ENCODE measurements at regions not wholly inside any gene's neighbourhood (a gene's known extent, or its start where the extent isn't known, plus 50 kb on each side); places are given as distances from the start of the nearest gene placed in this dataset.
"Not testable (repeated sequence)": the region's sequence is repeated elsewhere in the genome, so short reads cannot be mapped to it uniquely, and the experiment has no call there.

- no peak for DNase-seq (ENCODE audit: low spot score)
Observed at GRCh38 chr17:73851091-73851490, 206.8 kb upstream of the SDK2 start.

GRCh38 chr17:73851921-73852320 is 207.7 kb upstream of the SDK2 start:
- no peak for DNase-seq (ENCODE audit: low spot score)

DNA sequence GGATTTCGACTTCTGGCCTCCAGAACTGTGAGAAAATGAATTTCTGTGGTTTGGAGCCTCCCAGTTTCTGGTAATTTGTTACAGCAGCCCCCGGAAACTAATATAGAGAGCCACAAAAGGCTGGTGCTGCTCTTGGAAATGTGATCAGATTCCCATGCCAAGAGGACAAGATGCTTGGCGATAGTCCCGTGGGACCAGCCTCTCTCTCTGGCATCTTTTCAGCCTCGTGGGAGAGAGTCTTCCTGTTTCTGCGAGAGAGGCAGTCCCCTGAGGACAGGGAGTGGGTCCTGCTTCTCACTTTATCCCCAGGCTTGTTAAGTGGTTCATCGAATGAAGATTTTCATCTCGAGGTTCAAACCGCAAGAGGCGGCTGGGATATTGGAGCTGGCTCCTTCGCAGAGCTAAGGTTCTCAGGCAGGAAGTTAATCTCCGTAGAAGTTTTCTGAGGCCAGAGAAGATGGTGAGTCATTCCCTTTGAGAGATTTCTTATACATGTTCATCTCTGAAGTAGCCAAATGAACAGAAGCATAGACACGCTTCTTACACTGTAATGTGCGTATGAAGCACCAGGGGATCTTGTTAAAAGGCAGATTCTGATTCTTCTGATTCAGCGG is 211.6 kb upstream of the SDK2 start:
- DNase-seq (ENCODE audit: low spot score): no peak

DNA sequence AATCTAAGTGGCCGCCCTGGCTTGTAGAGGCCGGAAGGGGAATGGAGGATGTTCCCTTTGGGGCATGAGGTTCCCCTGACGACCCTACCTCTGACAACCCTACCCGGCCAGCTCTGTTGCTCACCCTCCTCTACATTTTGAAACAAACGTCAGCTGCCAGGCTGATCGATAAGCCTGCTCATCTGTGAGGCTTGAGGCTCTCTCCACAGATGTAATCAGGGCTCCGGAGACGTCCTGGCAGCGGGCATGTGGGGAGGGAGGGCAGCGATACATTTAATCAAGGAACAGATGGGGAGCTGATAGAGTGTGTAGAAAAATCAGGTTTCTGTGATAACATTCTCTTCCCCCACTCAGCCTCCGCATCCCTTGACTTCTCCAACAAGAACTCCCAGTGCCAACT is 212.3 kb upstream of the SDK2 start:
- no peak for DNase-seq (ENCODE audit: low spot score)

DNA sequence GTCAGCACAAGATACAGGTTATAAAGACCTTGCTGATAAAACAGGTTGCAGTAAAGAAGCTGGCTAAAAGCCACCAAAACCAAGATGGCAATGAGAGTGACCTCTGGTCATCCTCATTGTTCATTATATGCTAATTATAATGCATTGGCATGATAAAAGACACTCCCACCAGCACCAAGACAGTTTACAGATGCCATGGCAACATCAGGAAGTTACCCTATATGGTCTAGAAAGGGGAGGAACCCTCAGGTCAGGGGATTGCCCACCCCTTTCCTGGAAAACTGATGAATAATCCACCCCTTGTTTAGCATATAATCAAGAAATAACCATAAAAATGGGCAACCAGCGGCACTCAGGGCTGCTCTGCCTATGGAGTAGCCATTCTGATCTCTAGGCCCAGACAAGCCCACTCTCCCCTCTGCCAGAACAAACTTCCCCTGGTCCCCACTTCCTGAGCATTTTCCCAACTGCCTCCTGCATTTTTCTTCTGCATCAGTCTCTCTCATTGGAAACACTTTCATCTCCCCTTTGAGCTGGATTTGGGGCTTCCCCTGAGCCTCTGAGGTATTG is 215.3 kb upstream of the SDK2 start:
- DNase-seq (ENCODE audit: low spot score): not testable (repeated sequence)

DNA sequence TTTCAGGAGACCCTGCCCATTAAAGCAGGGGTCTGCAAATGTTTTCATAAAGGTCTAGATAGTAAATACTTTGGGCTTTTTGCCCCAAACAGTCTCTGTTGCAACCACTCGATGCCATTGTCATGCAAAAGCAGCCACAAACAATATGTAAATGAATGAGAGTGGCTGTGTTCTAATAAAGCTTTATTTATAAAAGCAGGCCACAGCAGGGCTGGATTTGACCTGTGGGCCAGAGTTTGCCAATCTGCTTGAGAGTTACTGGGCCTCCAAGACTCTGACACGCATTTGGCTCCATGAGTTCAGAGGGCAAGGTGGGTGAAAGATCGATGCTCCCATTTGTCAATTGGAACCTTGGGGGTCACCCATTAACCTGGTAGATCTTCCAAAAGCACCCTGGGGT is 217.3 kb upstream of the SDK2 start:
- no peak for DNase-seq (ENCODE audit: low spot score)

- no peak for DNase-seq (ENCODE audit: low spot score)
Observed at GRCh38 chr17:73863761-73864535, 219.7 kb upstream of the SDK2 start.

DNA sequence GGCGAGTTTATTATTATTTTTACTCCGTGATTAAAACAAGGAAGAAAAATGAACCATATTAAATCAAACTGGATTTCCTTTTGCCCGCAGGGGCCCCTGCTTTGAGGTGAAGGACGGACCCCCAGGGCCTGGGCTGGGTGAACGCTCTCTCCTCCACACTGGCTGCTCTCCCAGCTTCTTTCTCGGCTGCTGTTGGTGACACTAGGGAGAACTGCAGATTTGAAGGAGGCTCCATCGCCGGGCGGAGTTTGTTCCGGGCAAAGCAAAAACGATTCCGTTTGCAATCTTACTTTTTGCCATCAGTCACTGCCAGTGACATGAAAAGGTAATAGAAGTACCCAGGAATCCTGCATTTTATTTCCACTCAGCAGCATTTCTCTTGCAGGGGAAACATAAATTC is 221.6 kb upstream of the SDK2 start:
- DNase-seq (ENCODE audit: low spot score): no peak

- no peak for DNase-seq (ENCODE audit: low spot score)
Observed at GRCh38 chr17:73867056-73867455, 222.8 kb upstream of the SDK2 start.

- DNase-seq (ENCODE audit: low spot score): no peak
Observed at GRCh38 chr17:73870068-73870467, 225.8 kb upstream of the SDK2 start.

DNA sequence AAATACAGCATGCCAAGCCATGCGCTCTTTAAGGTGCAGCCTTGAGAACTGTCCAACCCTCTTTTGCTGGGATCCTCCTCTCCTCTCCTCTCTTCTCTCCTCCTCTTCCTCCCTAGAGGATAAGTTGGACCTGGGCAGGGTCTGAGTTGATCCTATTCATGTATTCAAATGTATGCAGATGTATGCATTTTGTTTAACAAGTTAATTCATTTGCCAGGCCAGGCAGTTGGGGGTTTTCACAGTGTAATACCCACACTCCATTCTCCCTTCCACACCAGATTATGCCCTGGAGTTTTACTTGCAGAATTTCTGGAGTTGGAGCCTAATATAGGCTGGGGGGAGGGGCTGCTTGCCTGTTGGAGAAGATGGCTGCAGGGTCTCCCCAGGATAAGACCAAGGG is 226.2 kb upstream of the SDK2 start:
- DNase-seq (ENCODE audit: low spot score): no peak

DNA sequence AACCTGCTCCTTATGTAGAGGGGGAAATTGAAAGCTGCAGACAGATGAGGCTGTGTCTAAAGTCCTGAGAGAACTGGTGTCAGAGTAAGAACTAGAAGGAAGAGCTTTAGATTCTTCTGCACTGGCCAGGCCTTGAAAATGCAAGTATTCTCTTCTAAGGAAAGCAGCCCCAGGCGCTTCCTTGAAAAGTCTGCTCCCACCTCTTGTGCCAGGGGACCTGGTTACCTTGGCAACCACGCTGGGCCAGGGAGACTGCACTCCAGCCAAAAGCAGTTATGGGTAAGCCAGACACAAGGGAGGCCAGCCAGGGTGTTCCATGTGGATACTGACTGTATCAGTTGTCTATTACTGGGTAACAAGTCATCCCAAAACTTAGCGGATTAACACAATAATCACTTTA is 228.6 kb upstream of the SDK2 start:
- no peak for DNase-seq (ENCODE audit: low spot score)

DNA sequence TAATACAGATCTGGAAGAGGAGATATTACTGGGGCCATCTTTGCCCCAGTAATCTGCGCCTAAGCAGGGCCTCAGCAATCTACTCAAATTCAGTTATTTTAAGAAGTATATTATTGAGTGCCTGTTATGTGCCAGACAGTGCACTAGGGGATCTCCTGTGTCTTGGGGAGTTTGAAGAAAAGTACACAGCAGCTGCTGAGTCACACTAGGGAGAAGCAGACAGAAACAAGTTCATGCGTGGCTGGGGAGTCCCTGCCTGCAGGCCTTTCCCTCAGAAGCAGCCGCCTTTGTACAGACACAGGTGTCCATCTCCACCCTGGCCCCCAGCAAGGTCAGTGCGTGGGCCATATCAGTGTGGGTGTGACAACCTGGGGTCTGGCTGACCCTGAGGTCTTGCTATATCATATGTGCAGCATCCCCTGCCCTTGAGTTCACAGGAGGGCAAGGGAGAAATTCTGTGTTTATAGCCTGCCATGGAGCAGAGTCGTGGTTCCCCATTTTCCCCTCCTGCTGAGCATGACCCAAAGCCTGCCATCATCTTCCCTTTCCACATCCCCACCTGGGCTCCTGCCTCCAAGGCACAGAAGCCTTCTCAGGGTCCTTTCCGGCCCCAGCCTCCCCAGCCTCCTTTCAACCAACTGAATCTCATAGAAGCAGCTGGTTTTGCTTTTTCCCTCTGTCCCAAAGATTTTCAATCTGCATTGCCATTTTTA is 229.9 kb upstream of the SDK2 start:
- DNase-seq (ENCODE audit: low spot score): no peak

DNA sequence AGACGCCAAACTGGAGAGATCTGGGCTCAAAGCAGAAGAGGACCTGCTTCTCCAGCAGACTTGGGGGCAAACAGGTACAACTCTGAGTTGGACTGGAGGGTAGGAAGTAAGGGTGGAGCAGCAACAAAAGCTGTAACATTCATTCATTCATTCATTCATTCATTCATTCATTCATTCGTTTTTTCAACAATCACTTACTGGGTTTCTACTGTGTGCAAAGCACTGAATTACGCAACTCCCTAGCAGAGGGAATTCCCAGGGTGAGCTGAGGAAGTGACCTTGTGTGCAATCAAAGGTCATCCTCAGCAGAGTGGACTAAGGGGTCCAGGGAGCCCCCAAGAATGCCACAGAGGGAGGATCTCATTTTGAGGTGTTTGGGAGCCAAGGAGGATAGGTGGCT is 231.1 kb upstream of the SDK2 start:
- no peak for DNase-seq (ENCODE audit: low spot score)

- DNase-seq (ENCODE audit: low spot score): no peak
Observed at GRCh38 chr17:73877962-73878361, 233.7 kb upstream of the SDK2 start.

DNA sequence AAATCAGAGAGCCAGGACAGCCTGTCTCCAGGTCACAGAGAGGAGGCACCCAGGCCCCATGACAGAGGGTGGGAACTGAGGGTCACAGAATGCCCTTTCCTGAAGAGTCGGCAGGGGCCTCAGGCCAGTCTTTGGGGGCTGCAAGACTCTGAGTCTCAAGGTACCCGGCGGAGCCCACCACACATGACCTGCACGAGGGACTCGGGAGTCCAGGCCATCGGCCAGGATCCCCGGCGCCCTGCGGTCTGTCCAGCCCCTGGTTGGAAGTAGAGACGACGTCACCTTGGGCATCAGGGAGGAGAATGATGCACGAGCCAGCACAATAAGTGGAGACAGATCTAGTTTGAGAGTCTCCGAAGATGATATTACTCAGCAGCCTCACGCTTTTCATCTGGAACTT is 234.7 kb upstream of the SDK2 start:
- no peak for DNase-seq (ENCODE audit: low spot score)

DNA sequence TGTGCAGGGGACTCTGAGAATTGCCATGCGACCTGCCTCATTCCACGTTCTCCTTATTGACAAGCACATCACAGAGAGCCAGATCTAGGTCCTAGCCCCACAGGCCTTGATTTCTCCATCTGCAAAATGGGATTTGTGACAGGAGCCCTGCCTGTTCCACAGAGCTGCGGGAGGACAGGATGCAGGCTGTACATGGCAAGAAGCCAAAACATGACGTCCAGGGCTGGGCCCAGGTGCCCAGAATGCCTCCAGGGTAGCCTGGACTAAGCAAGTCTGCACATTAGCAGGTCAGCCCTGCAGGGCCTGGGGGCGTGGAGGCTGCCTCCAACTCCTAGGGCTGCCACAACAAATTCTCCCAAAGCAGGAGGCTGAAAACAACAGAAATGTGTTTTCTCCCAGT is 235.7 kb upstream of the SDK2 start:
- DNase-seq (ENCODE audit: low spot score): no peak

DNA sequence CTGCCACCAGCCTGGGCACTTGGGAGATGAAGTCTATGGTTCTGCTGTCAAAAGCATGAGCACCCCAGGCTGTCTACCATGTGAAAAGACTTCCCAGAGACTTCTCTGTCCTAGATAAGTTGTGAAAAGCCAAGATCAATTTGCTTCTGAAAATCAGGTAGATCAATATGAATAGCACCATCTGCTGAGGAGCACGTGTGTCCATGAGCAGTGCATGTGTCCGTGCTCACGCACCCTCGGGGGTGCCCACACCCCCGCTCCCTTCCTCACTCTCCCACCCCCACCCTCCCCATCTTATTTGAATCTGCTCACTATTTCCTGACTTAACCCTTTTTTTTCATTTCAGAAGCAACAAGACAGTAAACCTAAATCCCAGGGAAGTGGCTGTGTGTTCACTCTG is 238.3 kb upstream of the SDK2 start:
- no peak for DNase-seq (ENCODE audit: low spot score)

DNA sequence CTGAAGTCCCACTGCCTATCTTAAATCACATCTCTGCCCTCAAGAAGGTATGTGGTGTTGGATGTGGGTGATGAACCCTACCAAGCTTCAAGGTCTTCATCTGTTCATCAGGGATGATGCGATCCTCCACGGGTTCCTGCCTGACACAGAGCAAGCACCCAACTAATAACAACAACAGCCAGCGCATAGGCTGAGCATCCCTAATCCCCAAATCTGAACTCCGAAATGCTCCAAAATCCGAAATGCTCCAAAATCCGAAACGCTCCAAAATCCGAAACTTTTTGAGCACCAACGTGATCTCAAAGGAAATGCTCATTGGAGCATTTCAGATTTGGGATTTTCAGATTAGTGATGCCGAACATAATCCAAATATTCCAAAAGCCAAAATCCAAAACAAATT is 238.9 kb upstream of the SDK2 start:
- no peak for DNase-seq (ENCODE audit: low spot score)

- no peak for DNase-seq (ENCODE audit: low spot score)
Observed at GRCh38 chr17:73887739-73888138, 243.5 kb upstream of the SDK2 start.

DNA sequence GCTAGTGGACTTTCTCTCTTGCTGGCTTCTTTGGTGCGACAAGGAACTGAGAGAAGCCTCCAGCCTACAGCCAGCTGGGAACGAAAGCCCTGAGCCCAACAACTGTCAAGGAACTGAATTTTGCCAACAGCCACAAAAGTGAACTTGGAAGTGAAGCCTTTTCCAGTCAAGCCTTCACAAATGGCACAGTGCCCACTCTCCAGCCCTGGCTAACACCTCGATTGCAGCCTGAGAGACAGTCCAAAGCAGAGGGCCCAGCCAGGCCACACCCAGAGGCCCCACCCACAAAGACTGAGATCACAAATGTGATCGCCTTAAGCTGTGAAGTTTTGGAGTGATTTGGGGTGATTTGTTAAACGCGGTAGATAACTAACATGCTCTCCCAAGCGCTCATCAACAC is 244.6 kb upstream of the SDK2 start:
- no peak for DNase-seq (ENCODE audit: low spot score)

- no peak for DNase-seq (ENCODE audit: low spot score)
Observed at GRCh38 chr17:73889439-73889838, 245.2 kb upstream of the SDK2 start.

DNA sequence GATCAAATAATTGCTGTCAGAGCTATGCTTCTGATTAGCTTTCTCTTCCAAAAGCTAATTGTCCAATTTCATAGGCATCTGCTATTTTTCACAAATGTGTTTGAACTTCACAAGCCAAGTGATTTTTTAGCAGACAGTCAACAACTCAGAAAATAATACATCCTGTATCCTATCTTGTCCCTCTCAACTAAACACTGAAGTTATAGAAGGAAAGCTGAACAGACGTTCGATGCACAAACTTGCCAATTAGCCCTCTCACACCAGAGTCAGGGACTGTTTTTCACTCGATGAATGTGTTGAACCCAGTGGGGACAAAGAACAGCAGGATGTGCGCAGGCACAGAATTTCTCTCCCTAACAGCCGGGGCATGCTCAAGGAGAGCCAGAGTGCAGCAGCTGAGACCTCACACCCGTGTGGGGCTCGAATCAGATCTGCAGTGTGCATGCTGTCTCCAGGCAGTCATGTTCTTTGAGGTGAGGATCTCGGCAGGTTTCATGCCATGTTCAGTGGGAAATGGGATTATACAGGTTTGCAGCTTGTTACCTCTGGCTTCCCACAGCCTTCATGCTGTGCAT is 246.7 kb upstream of the SDK2 start:
- no peak for DNase-seq (ENCODE audit: low spot score)
